ENCODE measurements at regions not wholly inside any gene's neighbourhood (a gene's known extent, or its start where the extent isn't known, plus 50 kb on each side); places are given as distances from the start of the nearest gene placed in this dataset.
"Not testable (repeated sequence)": the region's sequence is repeated elsewhere in the genome, so short reads cannot be mapped to it uniquely, and the experiment has no call there.

- no peak for DNase-seq (ENCODE audit: low read depth)
Observed at GRCh38 chr3:109804697-109805096, 467.4 kb upstream of the DPPA4 start.

- DNase-seq (ENCODE audit: low read depth): no peak
Observed at GRCh38 chr3:109806929-109807328, 469.6 kb upstream of the DPPA4 start.

DNA sequence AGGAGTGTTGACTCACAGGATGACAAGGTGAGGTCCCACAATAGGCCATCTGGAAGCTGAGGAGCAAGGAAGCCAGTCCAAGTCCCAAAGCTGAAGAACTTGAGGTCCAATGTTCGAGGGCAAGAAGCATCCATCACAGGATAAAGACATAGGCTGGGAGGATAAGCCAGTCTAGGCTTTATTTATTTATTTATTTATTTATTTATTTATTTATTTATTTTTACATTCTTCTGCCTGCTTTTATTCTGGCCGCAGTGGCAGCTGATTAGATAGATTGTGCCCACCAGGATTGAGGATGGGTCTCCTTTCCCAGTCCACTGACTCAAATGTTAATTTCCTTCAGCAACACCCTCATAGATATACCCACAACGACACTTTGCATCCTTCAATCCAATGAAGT lies 472.2 kb upstream of the DPPA4 start:
- DNase-seq (ENCODE audit: low read depth): no peak

DNA sequence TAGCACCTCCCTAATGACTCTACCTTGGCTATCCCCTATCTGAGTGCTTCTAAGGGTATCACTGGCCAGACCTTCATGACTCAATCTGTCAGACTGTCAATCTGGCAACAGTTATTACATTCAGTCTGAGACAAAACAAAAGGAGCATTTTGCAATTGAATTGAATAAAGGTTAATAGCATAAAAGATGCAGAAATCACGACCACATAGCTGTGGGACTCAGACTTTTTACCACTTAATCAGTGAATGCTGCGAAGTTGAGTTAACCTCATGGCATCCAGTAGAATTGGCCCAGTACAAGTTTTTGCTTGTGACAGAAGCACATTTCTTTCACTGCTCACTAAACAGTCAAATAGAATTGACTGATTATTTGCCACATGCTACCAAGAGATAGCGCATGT lies 480.7 kb upstream of the DPPA4 start:
- no peak for DNase-seq (ENCODE audit: low read depth)

DNA sequence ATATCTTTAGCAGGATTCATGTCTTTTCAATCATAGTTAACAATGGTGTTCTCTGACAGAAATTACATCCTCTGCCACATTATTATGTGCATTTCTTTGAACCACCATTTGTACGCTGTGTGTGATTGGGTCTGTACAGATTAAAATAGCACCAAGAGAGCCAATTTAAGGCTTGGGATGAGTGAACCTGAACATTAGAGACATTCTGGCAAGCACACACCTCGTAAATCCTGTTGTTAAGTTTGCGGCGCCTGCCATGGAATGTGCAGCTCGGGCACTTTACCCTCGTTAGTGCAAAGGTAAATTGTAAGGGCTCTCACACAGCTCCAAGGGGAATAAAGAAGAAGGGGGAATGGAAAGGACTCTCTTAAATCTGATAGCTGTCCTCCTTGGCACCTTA lies 482.4 kb upstream of the DPPA4 start:
- no peak for DNase-seq (ENCODE audit: low read depth)

DNA sequence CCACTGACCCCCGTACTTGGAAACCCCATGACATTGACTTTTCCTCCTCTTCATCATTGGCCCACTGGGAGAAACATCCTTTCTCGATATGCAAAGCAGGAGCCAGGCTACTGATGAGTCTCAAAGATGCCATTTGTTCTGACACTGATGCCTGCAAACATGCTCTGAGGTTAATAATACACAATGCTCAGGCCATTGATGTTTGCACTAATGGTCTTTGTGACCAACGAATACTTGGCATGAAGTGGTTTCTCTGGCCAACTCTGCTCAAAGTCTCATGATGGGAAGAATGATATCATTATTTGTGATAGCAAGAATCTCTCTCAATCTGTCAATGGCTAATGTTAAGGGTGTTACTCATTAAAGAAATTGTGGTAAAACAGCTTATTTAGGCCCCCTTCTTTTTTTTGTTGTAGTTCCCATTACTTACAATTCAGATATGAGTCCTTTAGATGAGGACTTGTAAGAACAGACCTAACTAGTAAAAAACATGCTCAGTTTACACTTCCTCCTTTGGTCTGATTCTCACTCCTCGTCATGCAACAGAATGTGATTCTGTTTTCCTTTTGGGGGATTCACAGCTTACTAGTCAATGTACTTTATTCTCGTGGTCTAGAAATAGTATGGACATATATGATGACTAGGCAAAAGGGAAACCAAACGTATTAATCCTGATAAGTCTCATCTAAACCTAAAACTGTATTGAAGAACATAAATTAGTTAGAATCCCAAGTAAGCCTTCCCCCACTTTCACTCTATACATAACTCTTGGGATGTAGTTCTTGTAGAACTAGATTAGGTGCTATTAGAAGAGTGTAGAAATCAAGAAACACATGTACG lies 488.8 kb upstream of the DPPA4 start:
- no peak for DNase-seq (ENCODE audit: low read depth)

GRCh38 chr3:109831403-109831802 lies 494.1 kb upstream of the DPPA4 start:
- no peak for DNase-seq (ENCODE audit: low read depth)

DNA sequence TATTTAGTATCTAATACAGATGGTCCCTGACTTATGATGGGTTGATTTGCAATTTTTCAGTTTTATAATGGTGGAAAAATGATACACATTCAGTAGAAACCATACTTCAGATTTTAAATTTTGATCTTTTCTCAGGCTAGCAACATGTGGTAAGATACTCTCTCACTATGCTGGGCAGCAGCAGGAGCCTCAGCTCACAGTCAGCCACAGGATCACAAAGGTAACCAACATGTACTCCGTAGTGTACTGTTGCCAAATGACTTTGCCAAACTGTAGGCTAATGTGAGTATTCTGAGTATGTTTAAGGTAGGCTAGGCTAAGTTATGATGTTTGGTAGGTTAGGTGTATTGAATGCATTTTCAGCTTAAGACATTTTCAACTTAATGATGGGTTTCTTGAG lies 498.6 kb upstream of the DPPA4 start:
- DNase-seq (ENCODE audit: low read depth): no peak

DNA sequence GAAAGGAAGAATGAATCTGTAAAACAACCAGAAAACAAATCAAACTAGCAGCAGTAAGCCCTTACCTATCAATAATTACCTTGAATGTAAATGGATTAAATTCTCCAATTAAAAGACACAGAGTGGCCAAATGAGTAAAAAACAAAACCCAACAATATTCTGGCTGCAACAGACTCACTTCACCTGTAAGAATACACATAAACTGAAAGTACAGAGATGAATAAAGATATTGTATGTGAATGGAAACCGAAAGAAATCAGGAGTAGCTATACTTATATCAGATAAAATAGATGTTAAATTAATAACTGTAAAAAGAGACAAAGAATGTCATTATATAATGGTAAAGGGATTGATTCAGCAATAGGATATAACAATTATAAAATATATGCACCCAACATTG lies 514.5 kb upstream of the DPPA4 start:
- DNase-seq (ENCODE audit: low read depth): no peak

GRCh38 chr3:109852283-109852682 lies 514.9 kb upstream of the DPPA4 start:
- no peak for DNase-seq (ENCODE audit: low read depth)

DNA sequence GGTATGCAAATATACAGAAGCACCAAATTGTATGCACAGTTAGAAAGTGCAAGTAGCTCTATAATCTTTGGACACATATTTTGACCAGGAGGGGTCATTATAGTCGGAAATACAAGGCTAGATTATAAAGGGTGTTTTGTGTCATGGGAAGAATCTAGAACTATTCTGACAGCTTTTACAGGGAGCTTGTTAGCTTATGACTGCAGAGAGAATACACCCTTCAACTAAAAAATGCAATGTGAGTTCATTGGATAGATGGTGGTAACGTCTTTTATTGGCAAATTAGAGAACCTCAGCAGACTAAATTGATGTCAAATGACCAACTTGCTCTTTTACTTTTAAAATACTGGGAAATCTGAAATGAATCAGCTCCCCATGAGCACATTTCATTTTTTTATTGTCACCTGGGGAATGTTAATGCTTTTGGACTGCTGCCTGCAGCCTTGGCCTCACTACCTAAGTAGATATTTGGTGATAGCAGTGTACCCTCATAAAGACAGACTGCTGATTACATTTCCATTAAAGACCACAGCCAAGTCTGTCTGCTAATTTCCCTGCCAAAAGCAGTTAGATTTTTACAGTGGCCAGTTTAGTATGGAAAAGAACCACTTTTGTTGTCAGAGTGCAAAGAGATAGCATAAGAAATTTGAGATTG lies 515.9 kb upstream of the DPPA4 start:
- no peak for DNase-seq (ENCODE audit: low read depth)

- DNase-seq (ENCODE audit: low read depth): no peak
Observed at GRCh38 chr3:109863701-109864100, 526.4 kb upstream of the DPPA4 start.

GRCh38 chr3:109864452-109864851 lies 527.1 kb upstream of the DPPA4 start:
- DNase-seq (ENCODE audit: low read depth): no peak

- DNase-seq (ENCODE audit: low read depth): no peak
Observed at GRCh38 chr3:109869586-109869985, 532.2 kb upstream of the DPPA4 start.

DNA sequence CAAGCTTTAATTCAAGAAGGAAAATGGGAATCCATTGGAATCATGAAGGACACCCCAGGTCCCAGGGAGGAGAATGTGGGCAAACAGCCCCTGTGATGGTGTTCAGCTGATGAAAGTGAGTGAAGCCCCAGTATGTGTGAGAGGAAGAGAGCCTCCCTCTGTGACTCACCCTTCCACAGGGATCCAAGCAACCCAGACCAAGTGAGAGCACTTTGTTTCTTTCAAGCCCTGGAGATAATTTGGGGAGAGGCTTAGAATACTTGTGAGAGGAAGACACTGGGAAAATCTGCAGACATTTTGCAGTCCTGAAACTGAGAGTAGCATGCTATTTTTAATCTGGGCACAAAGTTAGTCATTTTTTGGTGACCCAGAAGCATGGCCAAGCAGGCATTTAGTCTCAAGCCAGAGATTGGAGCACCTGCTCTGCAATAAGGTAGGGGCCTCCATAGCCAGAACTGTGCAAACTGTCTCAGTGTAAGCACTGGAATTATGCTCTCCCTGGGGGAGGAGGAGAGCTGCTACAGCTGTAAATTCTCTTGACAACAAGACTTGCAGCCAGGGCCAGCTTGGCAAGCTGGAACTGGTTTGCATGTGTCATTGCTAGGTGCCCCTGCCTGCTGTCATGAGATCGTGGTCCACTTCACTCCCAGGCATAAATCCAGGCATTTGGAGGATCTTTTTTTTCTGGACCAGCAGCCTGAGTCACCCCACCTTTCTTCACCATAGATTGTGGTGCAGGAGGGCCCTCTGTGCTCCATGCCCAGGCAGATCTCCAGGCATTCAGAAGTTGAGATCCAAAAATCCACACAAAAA lies 537.8 kb upstream of the DPPA4 start:
- no peak for DNase-seq (ENCODE audit: low read depth)

DNA sequence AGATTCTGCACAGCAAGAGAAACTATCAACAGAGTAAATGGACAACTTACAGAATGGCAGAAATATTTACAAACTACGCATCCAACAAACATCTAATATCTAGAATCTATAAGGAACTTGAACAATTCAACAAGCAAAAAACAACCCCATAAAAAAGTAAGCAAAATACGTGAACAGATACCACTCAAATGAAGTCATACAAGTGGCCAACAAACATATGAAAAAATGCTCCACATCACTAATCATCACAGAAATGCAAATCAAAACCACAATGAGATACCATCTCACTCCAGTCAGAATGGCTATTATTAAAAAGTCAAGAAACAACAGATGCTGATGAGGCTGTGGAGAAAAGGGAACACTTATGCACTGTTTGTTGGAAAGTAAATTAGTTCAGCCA lies 540.3 kb upstream of the DPPA4 start:
- DNase-seq (ENCODE audit: low read depth): not testable (repeated sequence)

GRCh38 chr3:109882144-109882543 lies 544.8 kb upstream of the DPPA4 start:
- no peak for DNase-seq (ENCODE audit: low read depth)

- DNase-seq (ENCODE audit: low read depth): no peak
Observed at GRCh38 chr3:109887293-109887692, 549.9 kb upstream of the DPPA4 start.

- no peak for DNase-seq (ENCODE audit: low read depth)
Observed at GRCh38 chr3:109888026-109888425, 550.7 kb upstream of the DPPA4 start.

GRCh38 chr3:109897734-109898133 lies 560.4 kb upstream of the DPPA4 start:
- DNase-seq (ENCODE audit: low read depth): no peak

DNA sequence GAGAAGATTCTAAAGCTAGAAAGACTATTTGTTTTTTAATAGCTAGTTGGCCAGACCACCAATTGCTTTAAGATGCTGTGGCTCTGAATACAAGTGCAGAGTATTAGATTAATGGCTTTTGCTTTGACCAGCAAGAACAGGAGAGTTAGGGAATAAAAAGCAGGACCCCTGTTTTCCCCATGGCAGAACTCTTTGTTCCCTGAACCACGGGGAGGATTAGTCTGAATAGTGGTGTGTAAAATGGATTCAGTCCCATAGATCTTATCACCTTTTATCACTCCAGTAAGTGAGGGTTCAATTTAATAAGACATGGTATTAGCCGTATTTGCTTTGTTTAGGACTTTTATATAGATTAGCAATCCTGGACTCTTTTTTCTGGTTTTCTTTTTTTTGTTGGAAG lies 562.6 kb upstream of the DPPA4 start:
- DNase-seq (ENCODE audit: low read depth): no peak

DNA sequence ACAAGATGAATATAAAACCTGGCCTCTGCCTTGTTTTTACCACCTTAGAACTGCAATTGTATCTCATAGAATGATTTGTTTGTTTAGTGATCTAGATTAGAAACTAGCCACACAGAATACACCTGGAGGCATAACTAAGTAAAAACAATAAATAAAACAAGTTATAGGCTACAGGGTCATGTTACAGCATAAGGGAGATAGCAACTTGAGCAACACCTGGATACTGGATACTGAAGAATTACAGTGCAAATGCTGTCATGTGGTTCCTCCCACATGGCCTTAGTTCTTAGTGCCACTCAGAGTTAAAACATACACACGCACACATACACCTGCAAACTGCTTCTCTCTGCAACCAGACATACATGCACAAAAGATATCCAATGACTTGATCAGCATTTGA lies 563.4 kb upstream of the DPPA4 start:
- DNase-seq (ENCODE audit: low read depth): no peak

DNA sequence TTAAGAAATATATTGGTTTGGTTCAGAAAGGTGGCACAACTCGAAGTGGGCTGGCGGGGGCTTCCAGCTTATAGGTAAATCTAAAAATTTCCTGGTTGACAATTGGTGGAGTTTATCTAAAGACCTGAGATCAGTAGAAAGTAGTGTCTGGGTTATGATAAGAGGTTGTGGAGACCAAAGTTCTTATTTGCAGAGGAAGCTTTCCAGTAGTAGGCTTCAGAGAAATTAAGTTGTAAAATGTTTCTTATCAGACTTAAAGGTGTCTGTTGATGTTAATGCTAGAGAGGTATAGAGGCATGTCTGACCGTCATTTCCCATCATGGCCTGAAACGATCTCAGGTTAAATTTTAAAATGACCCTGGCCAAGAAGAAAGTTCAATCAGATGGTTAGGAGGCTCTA lies 565.2 kb upstream of the DPPA4 start:
- no peak for DNase-seq (ENCODE audit: low read depth)
